ENCODE measurements at regions not wholly inside any gene's neighbourhood (a gene's known extent, or its start where the extent isn't known, plus 50 kb on each side); places are given as distances from the start of the nearest gene placed in this dataset.

DNA sequence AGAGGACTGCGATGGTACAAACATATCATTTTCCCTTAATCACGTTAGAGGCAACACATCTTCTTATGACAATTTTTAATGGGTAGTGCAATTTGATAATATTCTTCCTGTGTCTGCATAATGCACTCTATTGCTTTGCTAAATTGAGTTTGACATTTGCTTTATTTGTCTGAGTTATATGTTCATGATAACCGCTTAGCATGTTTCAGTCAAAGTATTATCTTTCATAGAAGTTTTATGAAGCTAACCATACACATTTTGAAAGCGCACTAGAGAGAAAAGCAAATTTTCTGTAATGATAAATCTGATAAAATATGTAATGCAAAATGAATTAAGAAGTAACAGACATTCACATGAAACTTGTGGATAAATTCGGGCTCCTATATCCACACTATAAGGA, 1276.9 kb downstream of the ZPLD1 start (continued):
- TF ChIP-seq, protein P1, sequence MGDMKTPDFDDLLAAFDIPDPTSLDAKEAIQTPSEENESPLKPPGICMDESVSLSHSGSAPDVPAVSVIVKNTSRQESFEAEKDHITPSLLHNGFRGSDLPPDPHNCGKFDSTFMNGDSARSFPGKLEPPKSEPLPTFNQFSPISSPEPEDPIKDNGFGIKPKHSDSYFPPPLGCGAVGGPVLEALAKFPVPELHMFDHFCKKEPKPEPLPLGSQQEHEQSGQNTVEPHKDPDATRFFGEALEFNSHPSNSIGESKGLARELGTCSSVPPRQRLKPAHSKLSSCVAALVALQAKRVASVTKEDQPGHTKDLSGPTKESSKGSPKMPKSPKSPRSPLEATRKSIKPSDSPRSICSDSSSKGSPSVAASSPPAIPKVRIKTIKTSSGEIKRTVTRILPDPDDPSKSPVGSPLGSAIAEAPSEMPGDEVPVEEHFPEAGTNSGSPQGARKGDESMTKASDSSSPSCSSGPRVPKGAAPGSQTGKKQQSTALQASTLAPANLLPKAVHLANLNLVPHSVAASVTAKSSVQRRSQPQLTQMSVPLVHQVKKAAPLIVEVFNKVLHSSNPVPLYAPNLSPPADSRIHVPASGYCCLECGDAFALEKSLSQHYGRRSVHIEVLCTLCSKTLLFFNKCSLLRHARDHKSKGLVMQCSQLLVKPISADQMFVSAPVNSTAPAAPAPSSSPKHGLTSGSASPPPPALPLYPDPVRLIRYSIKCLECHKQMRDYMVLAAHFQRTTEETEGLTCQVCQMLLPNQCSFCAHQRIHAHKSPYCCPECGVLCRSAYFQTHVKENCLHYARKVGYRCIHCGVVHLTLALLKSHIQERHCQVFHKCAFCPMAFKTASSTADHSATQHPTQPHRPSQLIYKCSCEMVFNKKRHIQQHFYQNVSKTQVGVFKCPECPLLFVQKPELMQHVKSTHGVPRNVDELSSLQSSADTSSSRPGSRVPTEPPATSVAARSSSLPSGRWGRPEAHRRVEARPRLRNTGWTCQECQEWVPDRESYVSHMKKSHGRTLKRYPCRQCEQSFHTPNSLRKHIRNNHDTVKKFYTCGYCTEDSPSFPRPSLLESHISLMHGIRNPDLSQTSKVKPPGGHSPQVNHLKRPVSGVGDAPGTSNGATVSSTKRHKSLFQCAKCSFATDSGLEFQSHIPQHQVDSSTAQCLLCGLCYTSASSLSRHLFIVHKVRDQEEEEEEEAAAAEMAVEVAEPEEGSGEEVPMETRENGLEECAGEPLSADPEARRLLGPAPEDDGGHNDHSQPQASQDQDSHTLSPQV (IDR thresholded peaks at IDR 0.05): no peak
- no peak for TF ChIP-seq BRCA1 (IDR thresholded peaks at IDR 0.05; ENCODE audit: low read depth, low read length)
- TF ChIP-seq, protein P2, sequence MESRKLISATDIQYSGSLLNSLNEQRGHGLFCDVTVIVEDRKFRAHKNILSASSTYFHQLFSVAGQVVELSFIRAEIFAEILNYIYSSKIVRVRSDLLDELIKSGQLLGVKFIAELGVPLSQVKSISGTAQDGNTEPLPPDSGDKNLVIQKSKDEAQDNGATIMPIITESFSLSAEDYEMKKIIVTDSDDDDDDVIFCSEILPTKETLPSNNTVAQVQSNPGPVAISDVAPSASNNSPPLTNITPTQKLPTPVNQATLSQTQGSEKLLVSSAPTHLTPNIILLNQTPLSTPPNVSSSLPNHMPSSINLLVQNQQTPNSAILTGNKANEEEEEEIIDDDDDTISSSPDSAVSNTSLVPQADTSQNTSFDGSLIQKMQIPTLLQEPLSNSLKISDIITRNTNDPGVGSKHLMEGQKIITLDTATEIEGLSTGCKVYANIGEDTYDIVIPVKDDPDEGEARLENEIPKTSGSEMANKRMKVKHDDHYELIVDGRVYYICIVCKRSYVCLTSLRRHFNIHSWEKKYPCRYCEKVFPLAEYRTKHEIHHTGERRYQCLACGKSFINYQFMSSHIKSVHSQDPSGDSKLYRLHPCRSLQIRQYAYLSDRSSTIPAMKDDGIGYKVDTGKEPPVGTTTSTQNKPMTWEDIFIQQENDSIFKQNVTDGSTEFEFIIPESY (IDR thresholded peaks at IDR 0.05): no peak
- no peak for TF ChIP-seq FOS (IDR thresholded peaks at IDR 0.05; ENCODE audit: borderline replicate concordance, extremely low read depth, insufficient read length)
- no peak for TF ChIP-seq KDM1A (IDR thresholded peaks at IDR 0.05; ENCODE audit: borderline replicate concordance)
- TF ChIP-seq, protein P3, sequence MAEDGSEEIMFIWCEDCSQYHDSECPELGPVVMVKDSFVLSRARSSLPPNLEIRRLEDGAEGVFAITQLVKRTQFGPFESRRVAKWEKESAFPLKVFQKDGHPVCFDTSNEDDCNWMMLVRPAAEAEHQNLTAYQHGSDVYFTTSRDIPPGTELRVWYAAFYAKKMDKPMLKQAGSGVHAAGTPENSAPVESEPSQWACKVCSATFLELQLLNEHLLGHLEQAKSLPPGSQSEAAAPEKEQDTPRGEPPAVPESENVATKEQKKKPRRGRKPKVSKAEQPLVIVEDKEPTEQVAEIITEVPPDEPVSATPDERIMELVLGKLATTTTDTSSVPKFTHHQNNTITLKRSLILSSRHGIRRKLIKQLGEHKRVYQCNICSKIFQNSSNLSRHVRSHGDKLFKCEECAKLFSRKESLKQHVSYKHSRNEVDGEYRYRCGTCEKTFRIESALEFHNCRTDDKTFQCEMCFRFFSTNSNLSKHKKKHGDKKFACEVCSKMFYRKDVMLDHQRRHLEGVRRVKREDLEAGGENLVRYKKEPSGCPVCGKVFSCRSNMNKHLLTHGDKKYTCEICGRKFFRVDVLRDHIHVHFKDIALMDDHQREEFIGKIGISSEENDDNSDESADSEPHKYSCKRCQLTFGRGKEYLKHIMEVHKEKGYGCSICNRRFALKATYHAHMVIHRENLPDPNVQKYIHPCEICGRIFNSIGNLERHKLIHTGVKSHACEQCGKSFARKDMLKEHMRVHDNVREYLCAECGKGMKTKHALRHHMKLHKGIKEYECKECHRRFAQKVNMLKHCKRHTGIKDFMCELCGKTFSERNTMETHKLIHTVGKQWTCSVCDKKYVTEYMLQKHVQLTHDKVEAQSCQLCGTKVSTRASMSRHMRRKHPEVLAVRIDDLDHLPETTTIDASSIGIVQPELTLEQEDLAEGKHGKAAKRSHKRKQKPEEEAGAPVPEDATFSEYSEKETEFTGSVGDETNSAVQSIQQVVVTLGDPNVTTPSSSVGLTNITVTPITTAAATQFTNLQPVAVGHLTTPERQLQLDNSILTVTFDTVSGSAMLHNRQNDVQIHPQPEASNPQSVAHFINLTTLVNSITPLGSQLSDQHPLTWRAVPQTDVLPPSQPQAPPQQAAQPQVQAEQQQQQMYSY (CRISPR knock-in tag; IDR thresholded peaks at IDR 0.05): no peak
- TF ChIP-seq ZNF217 (IDR thresholded peaks at IDR 0.05): no peak
